ENCODE measurements at regions not wholly inside any gene's neighbourhood (a gene's known extent, or its start where the extent isn't known, plus 50 kb on each side); places are given as distances from the start of the nearest gene placed in this dataset.

DNA sequence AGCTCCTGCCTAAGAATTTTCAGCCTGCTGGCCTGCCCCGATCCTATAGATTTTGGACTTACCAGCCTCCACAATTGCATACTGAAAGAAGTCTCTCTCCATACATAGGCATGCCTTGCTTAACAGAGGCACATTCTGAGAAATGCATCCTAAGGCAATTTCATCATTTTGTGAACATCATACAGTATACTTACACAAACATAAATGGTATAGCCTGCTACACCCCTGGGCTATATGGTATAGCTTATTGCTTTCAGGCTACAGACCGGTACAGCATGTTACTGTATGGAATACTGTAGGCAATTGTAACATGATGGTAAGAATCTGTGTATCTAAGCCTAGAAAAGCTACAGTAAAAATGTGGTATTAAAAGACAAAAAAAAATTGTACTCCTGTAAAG, 174.7 kb downstream of the NRIP1 start:
- no peak for TF ChIP-seq TAF1 (IDR thresholded peaks at IDR 0.05; ENCODE audit: low read depth, low read length)
- TF ChIP-seq POLR2AphosphoS5 (IDR thresholded peaks at IDR 0.05; ENCODE audit: low read depth, low read length): no peak

Data from GM12891 (cell line).